SK-N-SH (cell line): ENCODE measurements at regions not wholly inside any gene's neighbourhood (a gene's known extent, or its start where the extent isn't known, plus 50 kb on each side); places are given as distances from the start of the nearest gene placed in this dataset.

Source experiments
- CTCF ChIA-PET: fragments of 300-600, 350-600 bp; formaldehyde crosslinking; extraction: SDS; loops from one replicate; lab custom pipeline; 2021; lab: Yijun Ruan, JAX
- POLR2A ChIA-PET: fragments of 350-600 bp; sonication (Branson Sonifier 250); formaldehyde crosslinking; extraction: SDS; loops from one replicate; lab custom pipeline; 2020; ENCODE audit warnings: antibody characterized with exemption, inconsistent platforms; lab: Yijun Ruan, JAX
- DNase-seq: peaks from one replicate; pipeline ENCODE4 v3.0.0; 2012
- H2AFZ ChIP-seq: fragments of 200-600 bp; sonication (generic); 2 replicates; pipeline ENCODE4 v1.8.1; 2016; ENCODE audit warnings: antibody characterized with exemption, mild to moderate bottlenecking, low read depth
- H3F3A ChIP-seq: fragments of 200-600 bp; sonication (generic); replicated peaks from 2 replicates; pipeline ENCODE3; 2016; ENCODE audit warnings: antibody characterized with exemption, mild to moderate bottlenecking; ENCODE audit not compliant: insufficient read depth
- H3K27ac ChIP-seq, 2 experiments: fragments of 200-500 bp in 1 of 2; fragments of 200-600 bp in 1 of 2; sonication (Bioruptor generic) in 1 of 2; sonication (generic), shearing (Covaris generic) in 1 of 2; 2 replicates each; pipeline versions ENCODE4 v1.5.1 to v1.6.1; 2014 to 2016; ENCODE audit warnings: low read depth in 2 of 2, inconsistent platforms in 1 of 2, low read length in 1 of 2, mild to moderate bottlenecking in 1 of 2, mixed read lengths in 1 of 2
- H3K27me3 ChIP-seq: fragments of 200-600 bp; sonication (generic), shearing (Covaris generic); 2 replicates; pipeline ENCODE4 v1.6.1; 2016; ENCODE audit warnings: mixed run types; ENCODE audit not compliant: insufficient read depth
- H3K36me3 ChIP-seq, 2 experiments: fragments of 200-500 bp in 1 of 2; fragments of 200-600 bp in 1 of 2; sonication (Bioruptor generic) in 1 of 2; sonication (generic) in 1 of 2; replicated peaks in 1 of 2; 2 replicates each; pipeline versions ENCODE3 to v1.5.1; 2014 to 2016; ENCODE audit warnings: low read length in 1 of 2, mild to moderate bottlenecking in 1 of 2; ENCODE audit not compliant: insufficient read depth in 2 of 2, control insufficient read depth in 1 of 2
- H3K4me1 ChIP-seq, 2 experiments: fragments of 200-500 bp in 1 of 2; fragments of 200-600 bp in 1 of 2; sonication (Bioruptor generic) in 1 of 2; sonication (generic), shearing (Covaris generic) in 1 of 2; 2 replicates each; pipeline versions ENCODE4 v1.5.1 to v1.6.1; 2014 to 2016; ENCODE audit warnings: low read depth in 1 of 2, low read length in 1 of 2, mixed run types in 1 of 2; ENCODE audit not compliant: insufficient read depth in 2 of 2, control insufficient read depth in 1 of 2
- H3K4me2 ChIP-seq: fragments of 200-600 bp; sonication (generic), shearing (Covaris generic); 2 replicates; pipeline ENCODE4 v1.6.1; 2017; ENCODE audit warnings: mixed run types
- H3K4me3 ChIP-seq, 2 experiments: fragments of 200-500 bp in 1 of 2; fragments of 200-600 bp in 1 of 2; sonication (Bioruptor generic) in 1 of 2; sonication (generic), shearing (Covaris generic) in 1 of 2; 2 replicates each; pipeline versions ENCODE4 v1.5.1 to v1.8.1; 2014 to 2016; ENCODE audit warnings: low read depth in 2 of 2, inconsistent platforms in 1 of 2, low read length in 1 of 2, mild to moderate bottlenecking in 1 of 2, mixed read lengths in 1 of 2, moderate library complexity in 1 of 2
- H3K79me2 ChIP-seq: fragments of 200-600 bp; sonication (generic); 2 replicates; pipeline ENCODE4 v1.8.1; 2017; ENCODE audit warnings: mild to moderate bottlenecking; ENCODE audit not compliant: insufficient read depth
- H3K9ac ChIP-seq: fragments of 200-600 bp; sonication (generic); 2 replicates; pipeline ENCODE4 v1.6.1; 2017; ENCODE audit warnings: mixed run types
- H3K9me2 ChIP-seq: fragments of 200-600 bp; sonication (generic); 2 replicates; pipeline ENCODE4 v1.6.1; 2017; ENCODE audit warnings: mixed run types
- H3K9me3 ChIP-seq: fragments of 200-600 bp; sonication (generic); 2 replicates; pipeline ENCODE4 v1.6.1; 2017; ENCODE audit warnings: mixed run types, mild to moderate bottlenecking, moderate library complexity
- H4K20me1 ChIP-seq: fragments of 200-600 bp; sonication (generic); 2 replicates; pipeline ENCODE4 v1.6.1; 2017; ENCODE audit warnings: mild to moderate bottlenecking, mixed run types; ENCODE audit not compliant: insufficient read depth
- ELF1 ChIP-seq: IDR thresholded peaks from 2 replicates; pipeline ENCODE4 v1.4.0; 2012
- EZH2phosphoT487 ChIP-seq: fragments of 200-600 bp; sonication (generic); IDR thresholded peaks from 2 replicates; pipeline ENCODE4 v1.6.1; 2017; ENCODE audit warnings: low read depth, mixed run types, mild to moderate bottlenecking, antibody characterized with exemption, moderate library complexity, borderline replicate concordance
- GABPA ChIP-seq: IDR thresholded peaks from 2 replicates; pipeline ENCODE4 v1.4.0; 2012; ENCODE audit warnings: low read depth, mild to moderate bottlenecking
- IRF3 ChIP-seq: fragments of 150-350 bp; IDR thresholded peaks from 2 replicates; pipeline ENCODE4 v1.6.1; 2016; ENCODE audit warnings: mild to moderate bottlenecking, low read depth, low read length
- MEF2A ChIP-seq: IDR thresholded peaks from 2 replicates; pipeline ENCODE4 v1.4.0; 2012; ENCODE audit warnings: low read depth, borderline replicate concordance
- MXI1 ChIP-seq: IDR thresholded peaks from 2 replicates; pipeline ENCODE4 v1.6.1; 2012; ENCODE audit warnings: mild to moderate bottlenecking, low read depth, low read length, improper control_type of control experiment
- NRF1 ChIP-seq: IDR thresholded peaks from 2 replicates; pipeline ENCODE4 v1.6.1; 2012; ENCODE audit warnings: low read depth, mild to moderate bottlenecking, low read length
- PBX3 ChIP-seq: IDR thresholded peaks from 2 replicates; pipeline ENCODE4; 2012
- POLR2AphosphoS5 ChIP-seq: IDR thresholded peaks from 2 replicates; pipeline ENCODE4 v1.6.1; 2012; ENCODE audit warnings: low read depth, low read length
- RAD21 ChIP-seq: IDR thresholded peaks from 2 replicates; pipeline ENCODE4 v1.6.1; 2012; ENCODE audit warnings: mild to moderate bottlenecking, low read length
- RCOR1 ChIP-seq: fragments of 150-350 bp; IDR thresholded peaks from 2 replicates; pipeline ENCODE4 v1.6.1; 2017; ENCODE audit warnings: antibody characterized with exemption, low read length
- RXRA ChIP-seq: IDR thresholded peaks from 2 replicates; pipeline ENCODE4 v1.4.0; 2012; ENCODE audit warnings: low read depth, mild to moderate bottlenecking, borderline replicate concordance
- SMC3 ChIP-seq: IDR thresholded peaks from 2 replicates; pipeline ENCODE4 v1.6.1; 2012; ENCODE audit warnings: low read depth, low read length, improper control_type of control experiment
- TCF12 ChIP-seq: IDR thresholded peaks from 2 replicates; pipeline ENCODE4 v1.4.0; 2012
- TEAD4 ChIP-seq: IDR thresholded peaks from 2 replicates; pipeline ENCODE4 v1.4.0; 2012; ENCODE audit warnings: mild to moderate bottlenecking, borderline replicate concordance; ENCODE audit not compliant: insufficient read depth
- USF1 ChIP-seq: IDR thresholded peaks from 2 replicates; pipeline ENCODE4 v1.4.0; 2012; ENCODE audit warnings: low read depth, borderline replicate concordance
- YY1 ChIP-seq: IDR thresholded peaks from 2 replicates; pipeline ENCODE4 v1.4.0; 2012; ENCODE audit warnings: low read depth, mild to moderate bottlenecking
- WGBS: methylation state at CpG from one replicate; pipeline ENCODE4 v1.1.6; 2017; ENCODE audit warnings: low lambda C conversion rate; 5-methylcytosine and 5-hydroxymethylcytosine counted together
- TF ChIP-seq, protein P1 (sequence below): fragments of 150-350 bp; IDR thresholded peaks from 2 replicates; pipeline ENCODE4 v1.6.1; 2017; ENCODE audit warnings: antibody characterized with exemption, low read length, low read depth, borderline replicate concordance
- TF ChIP-seq, protein P2 (sequence below): fragments of 200-600 bp; sonication (generic); IDR thresholded peaks from 2 replicates; pipeline ENCODE4 v1.6.1; 2017; ENCODE audit warnings: antibody characterized with exemption, mild to moderate bottlenecking, moderate library complexity

DNA sequence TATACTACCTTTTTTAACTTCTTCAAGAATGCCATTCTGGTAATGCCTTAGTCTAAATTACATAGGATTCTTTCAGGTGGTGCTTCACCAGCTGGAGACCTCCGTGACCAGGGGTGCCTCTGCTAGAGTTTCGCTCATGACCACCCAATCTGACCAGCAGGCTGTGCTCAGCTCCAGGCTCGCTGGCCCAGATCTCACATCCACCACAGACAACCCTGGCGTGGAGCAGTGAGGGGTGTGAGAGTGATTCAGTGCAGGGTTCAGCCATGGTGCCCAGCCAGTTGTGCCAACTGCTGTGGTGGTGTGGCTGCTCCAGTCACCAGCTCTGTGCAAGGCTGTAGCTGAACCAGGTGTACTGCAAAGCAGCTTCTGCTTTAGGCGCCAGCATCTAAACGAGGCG lies 198.6 kb downstream of the MMUT start:
- Histone ChIP-seq H3K4me1 (no peaks in the 10 kb centered on the region), H3K27ac (no peak overlapping the region), H2AFZ (no peak overlapping the region), H3K27me3 (no peaks in the 10 kb centered on the region), H3K9me3 (no peaks in the 10 kb centered on the region), H3K9me2 (no peaks in the 10 kb centered on the region), H3K4me3 (no peak overlapping the region), H4K20me1 (no peaks in the 10 kb centered on the region), H3K4me2 (no peak overlapping the region), H3K9ac (no peak overlapping the region), H3K79me2 (no peaks in the 10 kb centered on the region), H3K36me3 (no peaks in the 10 kb centered on the region), H3F3A (no peaks in the 10 kb centered on the region)
- CTCF ChIA-PET, result no interaction called here
- 33% methylated on average over 4 of the region's 7 CpGs for WGBS
- TF ChIP-seq RXRA (no peak), IRF3 (no peak), GABPA (no peak), TEAD4 (no peak), RAD21 (no peak), POLR2AphosphoS5 (no peak), TCF12 (no peak), SMC3 (no peak), USF1 (no peak), NRF1 (no peak), EZH2phosphoT487 (no peak), MEF2A (no peak), ELF1 (no peak), RCOR1 (no peak), PBX3 (no peak), YY1 (no peak), MXI1 (no peak)
- TF ChIP-seq, protein P1, sequence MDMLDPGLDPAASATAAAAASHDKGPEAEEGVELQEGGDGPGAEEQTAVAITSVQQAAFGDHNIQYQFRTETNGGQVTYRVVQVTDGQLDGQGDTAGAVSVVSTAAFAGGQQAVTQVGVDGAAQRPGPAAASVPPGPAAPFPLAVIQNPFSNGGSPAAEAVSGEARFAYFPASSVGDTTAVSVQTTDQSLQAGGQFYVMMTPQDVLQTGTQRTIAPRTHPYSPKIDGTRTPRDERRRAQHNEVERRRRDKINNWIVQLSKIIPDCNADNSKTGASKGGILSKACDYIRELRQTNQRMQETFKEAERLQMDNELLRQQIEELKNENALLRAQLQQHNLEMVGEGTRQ, result no peak
- TF ChIP-seq, protein P2, sequence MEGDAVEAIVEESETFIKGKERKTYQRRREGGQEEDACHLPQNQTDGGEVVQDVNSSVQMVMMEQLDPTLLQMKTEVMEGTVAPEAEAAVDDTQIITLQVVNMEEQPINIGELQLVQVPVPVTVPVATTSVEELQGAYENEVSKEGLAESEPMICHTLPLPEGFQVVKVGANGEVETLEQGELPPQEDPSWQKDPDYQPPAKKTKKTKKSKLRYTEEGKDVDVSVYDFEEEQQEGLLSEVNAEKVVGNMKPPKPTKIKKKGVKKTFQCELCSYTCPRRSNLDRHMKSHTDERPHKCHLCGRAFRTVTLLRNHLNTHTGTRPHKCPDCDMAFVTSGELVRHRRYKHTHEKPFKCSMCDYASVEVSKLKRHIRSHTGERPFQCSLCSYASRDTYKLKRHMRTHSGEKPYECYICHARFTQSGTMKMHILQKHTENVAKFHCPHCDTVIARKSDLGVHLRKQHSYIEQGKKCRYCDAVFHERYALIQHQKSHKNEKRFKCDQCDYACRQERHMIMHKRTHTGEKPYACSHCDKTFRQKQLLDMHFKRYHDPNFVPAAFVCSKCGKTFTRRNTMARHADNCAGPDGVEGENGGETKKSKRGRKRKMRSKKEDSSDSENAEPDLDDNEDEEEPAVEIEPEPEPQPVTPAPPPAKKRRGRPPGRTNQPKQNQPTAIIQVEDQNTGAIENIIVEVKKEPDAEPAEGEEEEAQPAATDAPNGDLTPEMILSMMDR, result no peak
- no peak for DNase-seq
- POLR2A ChIA-PET, result no interaction called here
